GM23338 (cell line): ENCODE measurements at regions not wholly inside any gene's neighbourhood (a gene's known extent, or its start where the extent isn't known, plus 50 kb on each side); places are given as distances from the start of the nearest gene placed in this dataset.

Experiments used
- ATAC-seq: fragments of 200-7000 bp; cut with Tn5 transposase; 3 replicates; pipeline ENCODE4 v1.9.1; 2020
- DNase-seq: peaks from one replicate; pipeline ENCODE4 v3.0.0-alpha.2; 2015; ENCODE audit warnings: low spot score
- H2AFZ ChIP-seq: fragments of 200-600 bp; sonication (generic); 2 replicates; pipeline ENCODE4 v1.8.0; 2016; ENCODE audit warnings: antibody characterized with exemption, mild to moderate bottlenecking, moderate library complexity
- H3F3A ChIP-seq: fragments of 200-600 bp; sonication (generic); replicated peaks from 2 replicates; pipeline ENCODE4 v1.8.0; 2017; ENCODE audit warnings: antibody characterized with exemption, mixed run types, low read depth
- H3K27ac ChIP-seq: fragments of 200-600 bp; sonication (generic); 2 replicates; pipeline ENCODE4 v1.6.1; 2016; ENCODE audit warnings: low read depth
- H3K27me3 ChIP-seq: fragments of 200-600 bp; sonication (generic); 2 replicates; pipeline ENCODE4 v1.8.0; 2016; ENCODE audit warnings: mild to moderate bottlenecking, mixed run types, moderate library complexity; ENCODE audit not compliant: insufficient read depth
- H3K36me3 ChIP-seq: fragments of 200-600 bp; sonication (generic); 2 replicates; pipeline ENCODE4 v1.8.0; 2016; ENCODE audit warnings: mild to moderate bottlenecking; ENCODE audit not compliant: insufficient read depth
- H3K4me1 ChIP-seq: fragments of 200-600 bp; sonication (generic); 2 replicates; pipeline ENCODE4 v1.8.0; 2016; ENCODE audit warnings: mild to moderate bottlenecking, moderate library complexity; ENCODE audit not compliant: insufficient read depth
- H3K4me2 ChIP-seq: fragments of 200-600 bp; sonication (generic); 2 replicates; pipeline ENCODE4 v1.7.1; 2017; ENCODE audit warnings: mixed run types
- H3K4me3 ChIP-seq: fragments of 200-600 bp; sonication (generic); 2 replicates; pipeline ENCODE4 v1.6.1; 2016; ENCODE audit warnings: mixed run types
- H3K79me2 ChIP-seq: fragments of 200-600 bp; sonication (generic); replicated peaks from 2 replicates; pipeline ENCODE4 v1.8.0; 2017; ENCODE audit warnings: mild to moderate bottlenecking; ENCODE audit not compliant: insufficient read depth
- H3K9me2 ChIP-seq: fragments of 200-600 bp; sonication (generic); 2 replicates; pipeline ENCODE4 v1.8.0; 2017; ENCODE audit not compliant: insufficient read depth
- H4K20me1 ChIP-seq: fragments of 200-600 bp; sonication (generic); replicated peaks from 2 replicates; pipeline ENCODE4 v1.8.0; 2017; ENCODE audit warnings: mild to moderate bottlenecking; ENCODE audit not compliant: insufficient read depth
- H3K27ac Mint-ChIP-seq: 2 replicates; pipeline ENCODE4 v1.8.0; 2020; ENCODE audit warnings: inconsistent platforms, mild to moderate bottlenecking, moderate library complexity, mixed read lengths
- H3K27me3 Mint-ChIP-seq: 3 replicates; pipeline ENCODE4 v1.8.0; 2022; ENCODE audit warnings: low read depth, mild to moderate bottlenecking, moderate library complexity, mixed read lengths, inconsistent platforms; ENCODE audit not compliant: insufficient read depth, poor library complexity
- H3K36me3 Mint-ChIP-seq: 3 replicates; pipeline ENCODE4 v1.8.0; 2021; ENCODE audit warnings: low read depth, mild to moderate bottlenecking, inconsistent platforms, moderate library complexity, mixed read lengths
- H3K4me1 Mint-ChIP-seq: 3 replicates; pipeline ENCODE4 v1.8.0; 2020; ENCODE audit warnings: mild to moderate bottlenecking, inconsistent platforms, mixed read lengths
- H3K4me3 Mint-ChIP-seq: 3 replicates; pipeline ENCODE4 v1.8.0; 2021; ENCODE audit warnings: moderate library complexity, mild to moderate bottlenecking, inconsistent platforms, mixed read lengths
- H3K9me3 Mint-ChIP-seq: 3 replicates; pipeline ENCODE4 v1.8.0; 2020; ENCODE audit warnings: moderate library complexity, mild to moderate bottlenecking, inconsistent platforms, mixed read lengths
- CREB1 ChIP-seq: fragments of 250-450 bp; sonication (Bioruptor Pico); IDR thresholded peaks from 2 replicates; pipeline ENCODE4 v1.5.0; 2020; ENCODE audit warnings: low read depth, mild to moderate bottlenecking, moderate library complexity
- JUNB ChIP-seq: IDR thresholded peaks from one replicate; pipeline ENCODE4 v1.6.1; 2016; ENCODE audit warnings: antibody characterized with exemption; ENCODE audit not compliant: unreplicated experiment
- TF ChIP-seq, protein P1 (sequence below): IDR thresholded peaks from one replicate; pipeline ENCODE4 v1.6.1; 2018; ENCODE audit warnings: antibody characterized with exemption; ENCODE audit not compliant: unreplicated experiment
- TF ChIP-seq, protein P2 (sequence below): IDR thresholded peaks from 2 replicates; pipeline ENCODE4 v1.6.1; 2016; ENCODE audit warnings: antibody characterized with exemption
- TF ChIP-seq, protein P3 (sequence below): fragments of 250-450 bp; sonication (Bioruptor Pico); IDR thresholded peaks from 2 replicates; pipeline ENCODE4 v1.5.0; 2020; ENCODE audit warnings: mild to moderate bottlenecking, moderate library complexity

DNA sequence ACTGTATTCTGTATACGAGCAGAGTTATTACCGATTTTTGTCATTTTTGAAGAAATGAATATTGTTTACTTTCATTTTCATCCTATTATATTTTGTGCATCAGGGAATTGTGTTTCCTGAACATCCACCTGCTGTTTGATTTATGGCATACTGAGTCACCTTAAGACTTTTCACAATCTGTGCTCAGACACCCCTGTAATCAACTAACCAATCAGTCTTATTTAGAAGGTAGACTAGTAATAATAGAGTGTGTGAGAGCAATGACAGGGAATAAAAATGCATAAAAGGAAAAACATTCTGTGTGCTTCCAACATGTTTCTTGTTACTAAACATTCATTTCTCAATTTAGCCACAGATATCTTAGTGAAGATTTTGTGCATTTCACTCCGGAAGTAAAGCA, 1413.6 kb upstream of the ACO1 start:
- Histone ChIP-seq H3K36me3 (no peaks in the 10 kb centered on the region), H2AFZ (no peak overlapping the region), H3K27me3 (no peaks in the 10 kb centered on the region), H3K27ac (no peak overlapping the region), H4K20me1 (no peaks in the 10 kb centered on the region), H3K4me3 (no peak overlapping the region), H3K9me2 (no peaks in the 10 kb centered on the region), H3K79me2 (no peaks in the 10 kb centered on the region), H3K4me1 (no peaks in the 10 kb centered on the region), H3K4me2 (no peak overlapping the region), H3F3A (no peaks in the 10 kb centered on the region)
- ATAC-seq (no peak), DNase-seq (no peak)
- H3K4me3 Mint-ChIP-seq = no peak overlapping the region
- no peaks in the 10 kb centered on the region; the same call in 2 of the 3 replicates for H3K4me1 Mint-ChIP-seq
- H3K27ac Mint-ChIP-seq = no peak overlapping the region
- H3K27me3 Mint-ChIP-seq = no peaks in the 10 kb centered on the region
- no peaks in the 10 kb centered on the region for H3K36me3 Mint-ChIP-seq
- no peaks in the 10 kb centered on the region for H3K9me3 Mint-ChIP-seq
- no peak for TF ChIP-seq CREB1 (CRISPR knock-in tag)
- TF ChIP-seq, protein P1, sequence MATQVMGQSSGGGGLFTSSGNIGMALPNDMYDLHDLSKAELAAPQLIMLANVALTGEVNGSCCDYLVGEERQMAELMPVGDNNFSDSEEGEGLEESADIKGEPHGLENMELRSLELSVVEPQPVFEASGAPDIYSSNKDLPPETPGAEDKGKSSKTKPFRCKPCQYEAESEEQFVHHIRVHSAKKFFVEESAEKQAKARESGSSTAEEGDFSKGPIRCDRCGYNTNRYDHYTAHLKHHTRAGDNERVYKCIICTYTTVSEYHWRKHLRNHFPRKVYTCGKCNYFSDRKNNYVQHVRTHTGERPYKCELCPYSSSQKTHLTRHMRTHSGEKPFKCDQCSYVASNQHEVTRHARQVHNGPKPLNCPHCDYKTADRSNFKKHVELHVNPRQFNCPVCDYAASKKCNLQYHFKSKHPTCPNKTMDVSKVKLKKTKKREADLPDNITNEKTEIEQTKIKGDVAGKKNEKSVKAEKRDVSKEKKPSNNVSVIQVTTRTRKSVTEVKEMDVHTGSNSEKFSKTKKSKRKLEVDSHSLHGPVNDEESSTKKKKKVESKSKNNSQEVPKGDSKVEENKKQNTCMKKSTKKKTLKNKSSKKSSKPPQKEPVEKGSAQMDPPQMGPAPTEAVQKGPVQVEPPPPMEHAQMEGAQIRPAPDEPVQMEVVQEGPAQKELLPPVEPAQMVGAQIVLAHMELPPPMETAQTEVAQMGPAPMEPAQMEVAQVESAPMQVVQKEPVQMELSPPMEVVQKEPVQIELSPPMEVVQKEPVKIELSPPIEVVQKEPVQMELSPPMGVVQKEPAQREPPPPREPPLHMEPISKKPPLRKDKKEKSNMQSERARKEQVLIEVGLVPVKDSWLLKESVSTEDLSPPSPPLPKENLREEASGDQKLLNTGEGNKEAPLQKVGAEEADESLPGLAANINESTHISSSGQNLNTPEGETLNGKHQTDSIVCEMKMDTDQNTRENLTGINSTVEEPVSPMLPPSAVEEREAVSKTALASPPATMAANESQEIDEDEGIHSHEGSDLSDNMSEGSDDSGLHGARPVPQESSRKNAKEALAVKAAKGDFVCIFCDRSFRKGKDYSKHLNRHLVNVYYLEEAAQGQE = no peak
- TF ChIP-seq, protein P2, sequence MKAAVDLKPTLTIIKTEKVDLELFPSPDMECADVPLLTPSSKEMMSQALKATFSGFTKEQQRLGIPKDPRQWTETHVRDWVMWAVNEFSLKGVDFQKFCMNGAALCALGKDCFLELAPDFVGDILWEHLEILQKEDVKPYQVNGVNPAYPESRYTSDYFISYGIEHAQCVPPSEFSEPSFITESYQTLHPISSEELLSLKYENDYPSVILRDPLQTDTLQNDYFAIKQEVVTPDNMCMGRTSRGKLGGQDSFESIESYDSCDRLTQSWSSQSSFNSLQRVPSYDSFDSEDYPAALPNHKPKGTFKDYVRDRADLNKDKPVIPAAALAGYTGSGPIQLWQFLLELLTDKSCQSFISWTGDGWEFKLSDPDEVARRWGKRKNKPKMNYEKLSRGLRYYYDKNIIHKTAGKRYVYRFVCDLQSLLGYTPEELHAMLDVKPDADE = no peak

DNA sequence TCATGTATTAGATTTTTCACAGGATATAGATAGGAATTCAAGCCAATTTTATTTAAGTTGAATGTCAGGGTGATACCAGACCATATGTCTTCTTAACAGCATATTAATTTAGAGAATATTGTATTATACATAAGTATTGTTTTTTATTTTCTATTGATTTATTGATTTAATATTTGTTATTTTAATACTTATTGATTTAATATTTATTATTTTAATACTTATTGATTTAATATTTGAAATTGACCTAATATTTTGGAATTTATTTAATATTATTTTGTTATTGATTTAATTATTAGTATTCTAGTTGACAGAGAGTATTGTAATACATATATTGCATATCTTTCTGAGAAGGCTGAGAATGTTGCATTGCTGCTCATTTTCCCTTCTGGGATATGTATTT, 1411.8 kb upstream of the ACO1 start:
- Mint-ChIP-seq H3K4me1 (peaks cover 3% of the 10 kb centered on the region), H3K36me3 (no peaks in the 10 kb centered on the region), H3K9me3 (no peaks in the 10 kb centered on the region), H3K27ac (no peak overlapping the region), H3K27me3 (no peaks in the 10 kb centered on the region), H3K4me3 (no peak overlapping the region)
- peaks cover 2% of the 10 kb centered on the region; the same call in 1 of the 2 replicates for H3K4me1 ChIP-seq
- no peak overlapping the region for H2AFZ ChIP-seq
- peaks cover 3% of the 10 kb centered on the region; the same call in 1 of the 2 replicates for H3K9me2 ChIP-seq
- H3F3A ChIP-seq = no peaks in the 10 kb centered on the region
- no peak for TF ChIP-seq JUNB
- TF ChIP-seq, protein P3, sequence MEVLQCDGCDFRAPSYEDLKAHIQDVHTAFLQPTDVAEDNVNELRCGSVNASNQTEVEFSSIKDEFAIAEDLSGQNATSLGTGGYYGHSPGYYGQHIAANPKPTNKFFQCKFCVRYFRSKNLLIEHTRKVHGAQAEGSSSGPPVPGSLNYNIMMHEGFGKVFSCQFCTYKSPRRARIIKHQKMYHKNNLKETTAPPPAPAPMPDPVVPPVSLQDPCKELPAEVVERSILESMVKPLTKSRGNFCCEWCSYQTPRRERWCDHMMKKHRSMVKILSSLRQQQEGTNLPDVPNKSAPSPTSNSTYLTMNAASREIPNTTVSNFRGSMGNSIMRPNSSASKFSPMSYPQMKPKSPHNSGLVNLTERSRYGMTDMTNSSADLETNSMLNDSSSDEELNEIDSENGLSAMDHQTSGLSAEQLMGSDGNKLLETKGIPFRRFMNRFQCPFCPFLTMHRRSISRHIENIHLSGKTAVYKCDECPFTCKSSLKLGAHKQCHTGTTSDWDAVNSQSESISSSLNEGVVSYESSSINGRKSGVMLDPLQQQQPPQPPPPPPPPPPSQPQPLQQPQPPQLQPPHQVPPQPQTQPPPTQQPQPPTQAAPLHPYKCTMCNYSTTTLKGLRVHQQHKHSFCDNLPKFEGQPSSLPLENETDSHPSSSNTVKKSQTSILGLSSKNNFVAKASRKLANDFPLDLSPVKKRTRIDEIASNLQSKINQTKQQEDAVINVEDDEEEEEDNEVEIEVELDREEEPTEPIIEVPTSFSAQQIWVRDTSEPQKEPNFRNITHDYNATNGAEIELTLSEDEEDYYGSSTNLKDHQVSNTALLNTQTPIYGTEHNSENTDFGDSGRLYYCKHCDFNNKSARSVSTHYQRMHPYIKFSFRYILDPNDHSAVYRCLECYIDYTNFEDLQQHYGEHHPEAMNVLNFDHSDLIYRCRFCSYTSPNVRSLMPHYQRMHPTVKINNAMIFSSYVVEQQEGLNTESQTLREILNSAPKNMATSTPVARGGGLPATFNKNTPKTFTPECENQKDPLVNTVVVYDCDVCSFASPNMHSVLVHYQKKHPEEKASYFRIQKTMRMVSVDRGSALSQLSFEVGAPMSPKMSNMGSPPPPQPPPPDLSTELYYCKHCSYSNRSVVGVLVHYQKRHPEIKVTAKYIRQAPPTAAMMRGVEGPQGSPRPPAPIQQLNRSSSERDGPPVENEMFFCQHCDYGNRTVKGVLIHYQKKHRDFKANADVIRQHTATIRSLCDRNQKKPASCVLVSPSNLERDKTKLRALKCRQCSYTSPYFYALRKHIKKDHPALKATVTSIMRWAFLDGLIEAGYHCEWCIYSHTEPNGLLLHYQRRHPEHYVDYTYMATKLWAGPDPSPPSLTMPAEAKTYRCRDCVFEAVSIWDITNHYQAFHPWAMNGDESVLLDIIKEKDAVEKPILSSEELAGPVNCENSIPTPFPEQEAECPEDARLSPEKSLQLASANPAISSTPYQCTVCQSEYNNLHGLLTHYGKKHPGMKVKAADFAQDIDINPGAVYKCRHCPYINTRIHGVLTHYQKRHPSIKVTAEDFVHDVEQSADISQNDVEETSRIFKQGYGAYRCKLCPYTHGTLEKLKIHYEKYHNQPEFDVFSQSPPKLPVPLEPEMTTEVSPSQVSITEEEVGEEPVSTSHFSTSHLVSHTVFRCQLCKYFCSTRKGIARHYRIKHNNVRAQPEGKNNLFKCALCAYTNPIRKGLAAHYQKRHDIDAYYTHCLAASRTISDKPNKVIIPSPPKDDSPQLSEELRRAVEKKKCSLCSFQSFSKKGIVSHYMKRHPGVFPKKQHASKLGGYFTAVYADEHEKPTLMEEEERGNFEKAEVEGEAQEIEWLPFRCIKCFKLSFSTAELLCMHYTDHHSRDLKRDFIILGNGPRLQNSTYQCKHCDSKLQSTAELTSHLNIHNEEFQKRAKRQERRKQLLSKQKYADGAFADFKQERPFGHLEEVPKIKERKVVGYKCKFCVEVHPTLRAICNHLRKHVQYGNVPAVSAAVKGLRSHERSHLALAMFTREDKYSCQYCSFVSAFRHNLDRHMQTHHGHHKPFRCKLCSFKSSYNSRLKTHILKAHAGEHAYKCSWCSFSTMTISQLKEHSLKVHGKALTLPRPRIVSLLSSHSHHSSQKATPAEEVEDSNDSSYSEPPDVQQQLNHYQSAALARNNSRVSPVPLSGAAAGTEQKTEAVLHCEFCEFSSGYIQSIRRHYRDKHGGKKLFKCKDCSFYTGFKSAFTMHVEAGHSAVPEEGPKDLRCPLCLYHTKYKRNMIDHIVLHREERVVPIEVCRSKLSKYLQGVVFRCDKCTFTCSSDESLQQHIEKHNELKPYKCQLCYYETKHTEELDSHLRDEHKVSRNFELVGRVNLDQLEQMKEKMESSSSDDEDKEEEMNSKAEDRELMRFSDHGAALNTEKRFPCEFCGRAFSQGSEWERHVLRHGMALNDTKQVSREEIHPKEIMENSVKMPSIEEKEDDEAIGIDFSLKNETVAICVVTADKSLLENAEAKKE (CRISPR knock-in tag) = no peak
- no peak overlapping the region for H3K27ac ChIP-seq
- DNase-seq (no peak), ATAC-seq (no peak)
- no peaks in the 10 kb centered on the region for H4K20me1 ChIP-seq
- H3K4me3 ChIP-seq = no peak overlapping the region
- no peaks in the 10 kb centered on the region for H3K27me3 ChIP-seq
- H3K79me2 ChIP-seq = no peaks in the 10 kb centered on the region
- no peak overlapping the region for H3K4me2 ChIP-seq
- no peaks in the 10 kb centered on the region for H3K36me3 ChIP-seq
